H1 (cell line): ENCODE measurements at regions not wholly inside any gene's neighbourhood (a gene's known extent, or its start where the extent isn't known, plus 50 kb on each side); places are given as distances from the start of the nearest gene placed in this dataset.

ENCODE experiments used
- POLR2AphosphoS5 ChIP-seq: IDR thresholded peaks from 2 replicates; pipeline ENCODE4 v1.6.1; 2011; ENCODE audit warnings: low read depth, low read length
- SIN3A ChIP-seq, 2 experiments: IDR thresholded peaks in 1 of 2; conservative IDR thresholded peaks in 1 of 2; 2 replicates each; pipeline ENCODE4 v1.6.1; 2011 to 2012; ENCODE audit warnings: low read length in 2 of 2, improper control_type of control experiment in 1 of 2, low read depth in 1 of 2, mild to moderate bottlenecking in 1 of 2
- TF ChIP-seq, protein P1 (sequence below): IDR thresholded peaks from 2 replicates; pipeline ENCODE4 v1.6.1; 2011; ENCODE audit warnings: low read length, improper control_type of control experiment

DNA sequence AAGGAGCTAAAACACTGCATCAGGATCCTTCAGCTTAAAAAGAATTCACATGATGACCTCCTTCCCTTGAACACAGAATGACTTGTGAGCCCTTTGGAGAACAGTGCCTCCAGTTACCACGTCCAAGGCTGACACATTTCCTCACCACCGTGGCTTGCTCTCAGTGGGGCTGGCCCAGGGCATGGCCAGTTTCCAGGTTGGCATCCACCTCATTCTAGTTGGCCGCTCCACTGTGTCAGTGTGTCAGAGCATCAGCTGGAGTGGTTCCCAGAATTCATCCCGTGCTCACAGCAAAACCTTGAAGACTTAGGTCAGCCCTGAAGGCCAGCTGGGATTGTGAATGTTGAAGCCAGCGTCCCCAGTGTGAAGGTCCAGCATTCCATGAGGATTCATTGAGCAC lies 158.5 kb downstream of the INSIG2 start:
- TF ChIP-seq, protein P1, sequence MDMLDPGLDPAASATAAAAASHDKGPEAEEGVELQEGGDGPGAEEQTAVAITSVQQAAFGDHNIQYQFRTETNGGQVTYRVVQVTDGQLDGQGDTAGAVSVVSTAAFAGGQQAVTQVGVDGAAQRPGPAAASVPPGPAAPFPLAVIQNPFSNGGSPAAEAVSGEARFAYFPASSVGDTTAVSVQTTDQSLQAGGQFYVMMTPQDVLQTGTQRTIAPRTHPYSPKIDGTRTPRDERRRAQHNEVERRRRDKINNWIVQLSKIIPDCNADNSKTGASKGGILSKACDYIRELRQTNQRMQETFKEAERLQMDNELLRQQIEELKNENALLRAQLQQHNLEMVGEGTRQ, result no peak
- TF ChIP-seq SIN3A (conservative IDR thresholded peaks at IDR 0.05 in 1 of 2, IDR thresholded peaks at IDR 0.05 in 1 of 2; ENCODE audit: low read depth in 1 of 2, low read length in 2 of 2) (no peak), POLR2AphosphoS5 (no peak)
